Posterior cingulate gyrus (tissue), 11 donors: ENCODE measurements at regions not wholly inside any gene's neighbourhood (a gene's known extent, or its start where the extent isn't known, plus 50 kb on each side); places are given as distances from the start of the nearest gene placed in this dataset.
A peak's percentile ranks its signal among the peaks of the same experiment; 100 is the strongest.

ENCODE experiments used
- DNase-seq, 10 donors: peaks; one replicate each; pipeline versions ENCODE4 v3.0.0 to v3.0.0-alpha.2; 2020 to 2021; ENCODE audit warnings: mixed read lengths in 3 of 10
- intact Hi-C: fragments of 100-400 bp; cut with DNase I; formaldehyde crosslinking; loops from one replicate; pipeline ENCODE4 v1.15.1; 2023

DNA sequence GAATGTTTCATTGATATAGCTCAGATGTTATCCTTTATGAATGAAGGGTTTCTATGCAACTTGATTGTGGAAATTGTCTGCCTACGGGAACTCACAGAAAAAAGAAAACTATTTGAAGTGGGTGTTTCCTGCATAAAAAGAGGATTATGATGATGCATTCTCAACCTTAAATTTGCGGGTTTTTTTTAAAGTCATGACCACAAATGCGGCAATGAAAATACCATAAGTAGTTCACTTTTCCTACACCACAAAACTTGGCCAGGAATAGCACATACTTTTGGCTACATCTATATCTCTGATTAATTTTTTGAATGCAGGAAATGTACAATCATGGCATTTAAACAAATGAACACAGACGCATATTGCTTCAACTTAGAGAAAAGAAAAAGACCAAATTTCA, 754.7 kb downstream of the DTWD2 start:
- intact Hi-C loops = no loop called here
- DNase-seq = no peak

DNA sequence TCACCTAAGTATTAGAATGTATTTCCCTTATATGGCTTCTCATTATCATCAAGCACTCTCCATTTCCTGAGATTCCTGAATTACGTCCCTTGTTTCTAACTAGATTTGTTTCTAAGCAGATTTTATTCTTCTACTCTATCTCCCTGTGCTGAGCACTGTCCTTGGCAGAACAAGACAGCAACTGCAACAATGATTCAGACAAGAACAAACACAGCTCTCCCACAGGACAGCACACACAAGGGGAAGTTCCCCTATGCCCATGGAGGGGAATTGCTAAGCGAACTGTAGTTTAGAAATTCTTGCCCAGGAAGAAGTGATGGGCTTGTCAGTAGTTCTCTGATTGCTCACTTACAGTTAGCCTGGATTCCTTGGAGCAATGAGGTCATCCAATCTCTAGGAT, 759.9 kb downstream of the DTWD2 start:
- intact Hi-C loops = no loop called here
- DNase-seq = no peak

DNA sequence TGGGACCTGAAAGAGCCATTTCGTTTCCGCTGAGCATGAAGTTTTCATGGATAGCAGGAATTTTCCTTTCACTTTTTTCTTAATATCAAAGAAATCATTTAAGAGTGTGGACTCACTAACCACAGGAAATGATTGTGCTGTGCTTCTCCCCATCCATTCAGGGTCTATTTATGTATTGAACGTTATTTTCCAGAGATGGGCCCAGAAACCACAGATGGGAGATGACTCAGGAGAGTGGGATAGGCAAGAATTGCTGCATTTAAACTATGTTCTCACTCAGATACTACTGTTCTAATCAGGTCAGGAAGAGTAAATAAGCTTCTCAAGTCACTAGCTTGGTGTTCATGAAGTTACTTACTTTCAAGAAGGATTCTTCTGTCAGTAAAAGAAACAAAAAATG, 763.8 kb downstream of the DTWD2 start:
- no peak for DNase-seq
- intact Hi-C loops = no loop called here

DNA sequence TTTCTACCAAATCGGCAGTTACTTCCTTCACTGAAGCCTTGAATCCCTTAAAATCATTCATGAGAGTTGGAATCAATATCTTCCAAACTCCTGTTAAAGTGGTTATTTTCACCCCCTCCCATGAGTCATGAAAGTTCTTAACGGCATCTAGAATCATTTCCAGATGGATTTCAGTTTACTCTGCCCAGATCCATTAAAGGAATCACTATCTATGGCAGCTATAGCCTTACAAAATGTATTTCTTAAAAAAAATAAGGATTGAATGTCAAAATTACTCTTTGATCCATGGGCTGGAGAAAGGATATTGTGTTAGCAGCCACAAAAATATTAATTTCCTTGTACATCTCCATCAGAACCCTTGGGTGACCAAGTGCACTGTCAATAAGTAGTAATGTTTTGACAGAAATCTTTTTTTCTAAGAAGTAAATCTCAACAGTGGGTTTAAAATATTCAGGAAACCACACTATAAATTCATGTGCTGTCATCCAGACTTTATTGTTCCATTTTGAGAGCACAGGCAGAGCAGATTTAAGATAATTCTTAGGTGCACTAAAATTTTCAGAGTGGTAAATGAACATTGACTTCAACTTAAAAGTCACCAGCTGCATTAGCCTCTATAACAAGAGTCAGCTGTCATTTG, 767.7 kb downstream of the DTWD2 start:
- intact Hi-C loops = no loop called here
- DNase-seq = no peak

DNA sequence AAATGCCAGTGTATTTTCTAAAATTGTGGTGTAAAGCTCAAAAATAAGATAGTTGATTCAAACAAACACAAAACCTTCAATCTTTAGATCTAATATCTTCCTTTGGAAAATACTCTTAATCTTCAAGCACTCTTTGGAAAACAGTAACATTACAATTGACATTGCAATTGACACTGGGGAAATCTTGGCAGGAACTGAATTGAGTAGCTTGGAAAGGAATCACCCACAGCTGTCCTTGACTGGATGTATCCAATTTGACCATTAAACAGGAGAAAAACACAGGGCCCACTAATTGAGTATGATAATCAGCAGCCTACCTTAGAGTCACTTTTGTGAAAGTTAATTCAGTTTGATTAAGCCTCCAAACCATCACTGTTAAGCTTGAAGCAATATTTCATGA, 776.7 kb downstream of the DTWD2 start:
- intact Hi-C loops = no loop called here
- DNase-seq = no peak

DNA sequence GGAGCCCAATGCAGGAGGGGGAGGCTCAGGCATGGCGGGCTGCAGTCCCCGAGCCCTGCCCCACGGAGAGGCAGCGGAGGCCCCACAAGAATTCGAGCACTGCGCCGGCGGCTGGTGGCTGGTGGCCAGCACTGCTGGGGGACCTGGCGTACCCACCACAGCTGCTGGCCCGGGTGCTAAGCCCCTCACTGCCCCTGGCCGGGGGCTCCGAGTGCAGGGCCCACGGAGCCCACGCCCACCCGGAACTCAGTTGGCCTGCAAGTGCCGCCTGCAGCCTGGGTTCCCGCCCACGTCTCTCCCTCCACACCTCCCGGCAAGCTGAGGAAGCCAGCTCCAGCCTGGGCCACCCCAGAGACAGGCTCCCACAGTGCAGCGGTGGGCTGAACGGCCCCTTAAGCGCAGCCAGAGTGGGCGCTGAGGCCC, 780.3 kb downstream of the DTWD2 start:
- DNase-seq = peak in 3 of 10 donors; percentile 62 to 80 (median 63)
- intact Hi-C loops = no loop called here

DNA sequence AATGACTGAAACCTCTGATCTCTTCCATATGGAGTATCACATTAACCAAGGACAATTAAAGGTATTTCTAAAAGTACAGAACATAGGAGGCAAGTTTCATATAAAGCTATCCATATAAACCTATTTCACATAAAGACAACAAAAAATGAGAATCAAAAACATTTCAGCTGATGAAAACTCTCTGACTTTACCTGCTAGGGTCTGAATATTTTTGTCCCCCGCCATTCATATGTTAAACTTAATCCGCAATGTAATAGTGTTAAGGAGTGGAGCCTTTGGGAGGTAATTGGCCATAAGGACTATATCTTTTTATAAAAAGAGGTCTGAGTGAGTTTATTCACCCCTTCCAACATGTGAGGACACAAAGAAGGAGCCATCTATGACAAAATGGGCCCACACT, 788.5 kb downstream of the DTWD2 start:
- no peak for DNase-seq
- intact Hi-C loops = no loop called here

DNA sequence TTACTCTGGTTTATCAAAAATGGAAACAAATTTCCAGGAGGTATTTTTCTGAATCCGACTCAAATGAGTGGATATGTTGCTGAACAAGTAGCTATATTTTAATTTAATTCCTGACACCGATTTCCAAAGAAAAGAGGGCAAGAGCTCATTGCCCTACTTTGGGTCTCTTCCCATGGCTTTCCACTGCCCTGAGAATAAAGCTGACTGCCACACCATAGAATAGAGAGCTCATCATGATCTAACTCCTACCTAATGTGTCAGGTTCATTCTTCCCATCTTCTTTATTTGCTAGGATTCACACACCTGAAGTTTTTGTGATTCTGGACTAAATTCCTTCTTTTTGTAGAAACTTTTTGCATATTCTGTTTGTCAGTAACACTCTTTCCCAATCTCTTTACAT, 792.1 kb downstream of the DTWD2 start:
- no peak for DNase-seq
- intact Hi-C loops = no loop called here

DNA sequence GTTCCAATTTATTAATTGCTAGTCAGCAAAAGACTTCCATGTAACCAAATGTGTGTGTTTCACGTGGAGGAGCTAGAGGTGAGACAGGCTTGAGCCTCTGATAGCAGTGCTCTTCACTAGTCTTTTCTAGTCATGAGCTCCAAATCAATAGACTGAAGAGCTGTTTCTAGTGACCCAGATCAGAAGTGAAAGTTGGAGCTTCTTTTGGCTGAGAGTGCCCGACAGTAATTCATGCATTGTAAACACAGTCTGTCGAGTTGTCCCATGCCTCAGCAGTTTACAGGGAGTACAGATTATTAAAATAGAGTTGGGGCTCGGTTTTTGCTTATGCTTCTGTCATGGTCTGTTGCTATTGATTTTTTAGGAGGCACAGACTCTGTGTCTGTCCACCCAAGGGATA, 793.1 kb downstream of the DTWD2 start:
- DNase-seq = no peak
- intact Hi-C loops = no loop called here

DNA sequence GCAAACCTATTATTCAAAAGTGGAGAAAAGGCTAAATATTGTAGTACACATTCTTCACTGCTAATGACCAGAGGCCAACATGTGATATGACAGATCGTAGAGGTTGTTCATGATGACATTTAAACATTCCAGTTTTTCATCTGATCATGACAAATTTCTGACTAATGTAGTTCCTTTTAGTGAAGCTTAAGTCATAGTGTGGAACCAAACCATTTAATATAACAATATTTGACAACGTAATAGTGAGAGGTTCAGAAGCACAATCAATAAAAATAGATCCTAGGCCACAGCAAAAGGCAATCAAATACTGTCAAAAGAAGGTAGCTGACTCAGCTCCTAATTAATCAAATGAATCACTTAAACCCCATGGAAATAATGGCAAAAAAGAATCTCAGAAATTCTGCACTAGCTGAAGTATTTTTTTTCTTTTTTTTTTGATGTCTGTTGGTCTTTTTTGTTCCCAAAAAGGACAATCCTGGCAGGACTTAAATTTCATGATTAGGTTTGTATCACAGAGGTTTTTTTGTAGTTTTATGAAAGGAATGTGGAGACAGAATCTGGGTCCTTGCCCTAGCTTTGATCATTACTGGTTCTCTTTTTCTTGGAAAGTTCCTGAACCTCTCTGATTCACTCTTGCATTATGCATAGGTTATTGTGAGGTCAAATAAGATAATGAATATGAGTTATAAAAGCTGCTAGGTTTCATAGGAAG, 795.0 kb downstream of the DTWD2 start:
- intact Hi-C loops = no loop called here
- DNase-seq = no peak

DNA sequence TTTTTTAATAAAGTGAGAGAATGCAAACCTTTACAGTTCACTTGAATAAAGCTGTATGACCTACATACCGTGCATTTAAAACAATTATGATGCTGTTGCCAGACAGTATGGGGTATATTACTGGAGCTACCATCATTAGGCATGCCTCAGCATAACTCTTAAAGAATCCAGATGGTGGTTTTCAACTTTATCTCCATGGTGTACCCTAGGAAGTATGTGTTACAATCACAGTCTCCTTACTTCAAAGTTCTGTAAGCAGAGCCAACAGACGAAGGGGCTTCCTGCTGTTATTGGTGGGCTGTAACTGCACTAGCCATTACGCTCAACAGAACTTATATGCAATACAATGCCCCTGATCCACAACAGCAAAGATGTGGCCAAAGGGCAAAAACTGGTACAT, 803.3 kb downstream of the DTWD2 start:
- DNase-seq = no peak
- intact Hi-C loops = no loop called here

DNA sequence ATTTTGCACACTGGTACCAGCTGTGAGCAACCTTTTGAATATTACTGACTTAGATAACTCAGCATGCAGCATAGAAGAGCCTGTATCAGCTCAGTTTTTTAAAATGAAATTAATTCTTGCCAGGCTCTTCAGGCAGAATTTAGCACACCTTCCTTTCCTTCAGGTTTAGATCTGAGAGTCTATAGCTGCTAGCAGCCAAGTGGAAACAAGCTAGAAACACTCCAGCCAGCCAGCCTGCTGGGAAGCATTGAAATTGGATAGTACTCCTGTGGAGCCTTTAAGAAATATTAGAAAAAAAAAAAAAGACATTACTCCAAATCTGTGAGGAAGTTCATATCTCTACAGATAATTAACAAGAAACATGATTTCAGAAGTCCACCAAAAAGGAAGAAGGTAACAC, 812.2 kb downstream of the DTWD2 start:
- no peak for DNase-seq
- intact Hi-C loops = no loop called here

DNA sequence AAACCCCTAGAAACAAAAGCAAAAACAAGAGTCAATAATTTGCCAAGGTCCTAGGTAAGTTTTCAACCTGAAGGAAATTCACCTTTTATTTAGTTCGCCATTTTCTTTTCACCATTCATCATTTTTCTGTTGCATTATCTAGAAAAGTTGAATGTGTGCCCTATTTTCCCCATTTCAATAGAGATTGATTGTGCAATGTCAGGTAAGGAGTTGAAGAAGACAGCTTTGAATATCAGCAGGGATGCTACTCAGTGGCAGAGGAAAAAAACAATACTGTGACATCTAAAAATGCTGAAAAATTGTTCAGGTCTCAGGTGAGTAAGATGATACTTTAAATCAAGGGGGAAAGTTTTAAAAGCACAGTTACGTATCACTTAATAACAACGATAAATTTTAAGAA, 813.7 kb downstream of the DTWD2 start:
- intact Hi-C loops = no loop called here
- DNase-seq = no peak

DNA sequence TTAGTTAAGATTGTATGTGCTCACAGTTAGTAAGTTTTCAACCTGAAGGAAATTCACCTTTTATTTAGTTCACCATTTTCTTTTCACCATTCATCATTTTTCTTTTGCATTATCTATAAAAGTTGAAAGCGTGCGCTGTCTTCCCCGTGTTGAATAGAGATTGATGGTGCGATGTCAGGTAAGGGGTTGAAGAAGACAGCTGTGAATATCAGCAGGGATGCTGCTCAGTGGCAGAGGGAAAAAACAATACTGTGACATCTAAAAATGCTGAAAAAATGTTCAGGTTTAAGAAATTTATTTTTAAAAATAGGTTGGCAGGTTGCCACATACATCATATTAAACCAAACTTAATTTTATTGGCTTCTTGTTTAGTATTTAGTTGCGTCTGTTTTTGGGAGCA, 815.0 kb downstream of the DTWD2 start:
- no peak for DNase-seq
- intact Hi-C loops = no loop called here

DNA sequence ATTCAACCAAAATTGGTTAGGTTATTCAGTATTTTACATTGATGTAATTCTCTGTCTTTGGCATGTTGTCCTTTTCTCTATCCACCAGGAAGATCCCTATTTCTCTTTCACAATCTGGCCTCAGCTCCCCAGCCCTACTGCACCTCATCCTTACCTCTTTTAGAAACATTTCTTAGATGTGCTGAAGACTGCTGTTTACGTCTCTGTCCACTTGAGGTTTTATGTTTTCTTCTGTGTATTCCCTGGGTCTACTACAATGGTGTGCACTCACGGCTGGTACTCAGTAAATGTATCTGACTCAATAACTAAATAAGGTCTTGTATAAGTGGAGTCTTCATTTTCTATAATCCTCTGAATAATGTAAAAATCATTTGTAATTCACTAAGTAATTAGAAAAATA, 822.7 kb downstream of the DTWD2 start:
- intact Hi-C loops = no loop called here
- DNase-seq = no peak

DNA sequence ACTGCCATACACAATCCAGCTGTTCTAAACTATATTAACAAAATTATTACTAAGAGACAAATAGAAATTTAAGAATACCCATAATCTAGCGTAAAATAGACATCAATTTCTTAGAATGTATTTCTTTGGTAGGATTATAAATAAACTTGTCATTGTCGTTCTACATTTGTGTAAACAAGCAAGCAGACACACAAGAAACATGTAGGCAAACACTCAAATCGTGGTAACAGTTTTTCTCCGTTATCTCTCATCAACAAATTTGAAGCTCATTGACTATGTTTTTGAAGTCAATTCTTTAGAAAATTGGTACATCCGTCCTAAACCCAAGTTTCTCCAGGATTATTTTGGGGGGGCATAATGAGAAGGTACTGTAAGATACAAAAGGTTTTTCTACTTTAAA, 832.2 kb downstream of the DTWD2 start:
- DNase-seq = no peak
- intact Hi-C loops = no loop called here

DNA sequence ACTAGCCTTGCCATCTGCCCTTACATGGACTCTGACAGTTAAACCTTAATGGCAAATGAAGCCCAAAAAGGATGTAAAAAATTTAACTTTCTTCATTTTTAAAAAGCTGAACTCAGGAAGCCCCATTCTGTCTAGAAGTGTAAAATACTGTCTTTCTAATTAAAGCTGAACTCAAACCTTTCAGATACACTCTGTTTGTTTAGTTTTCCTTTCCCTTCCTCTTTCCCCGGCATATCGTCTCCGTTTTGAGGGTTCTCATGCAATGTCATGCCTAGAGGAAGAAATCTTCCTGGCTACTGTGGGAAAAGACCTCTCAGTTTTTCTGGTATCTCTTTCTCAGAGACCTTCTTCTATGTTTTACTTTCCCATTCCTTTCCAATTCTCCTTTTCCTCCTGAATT, 841.5 kb downstream of the DTWD2 start:
- intact Hi-C loops = no loop called here
- DNase-seq = no peak

DNA sequence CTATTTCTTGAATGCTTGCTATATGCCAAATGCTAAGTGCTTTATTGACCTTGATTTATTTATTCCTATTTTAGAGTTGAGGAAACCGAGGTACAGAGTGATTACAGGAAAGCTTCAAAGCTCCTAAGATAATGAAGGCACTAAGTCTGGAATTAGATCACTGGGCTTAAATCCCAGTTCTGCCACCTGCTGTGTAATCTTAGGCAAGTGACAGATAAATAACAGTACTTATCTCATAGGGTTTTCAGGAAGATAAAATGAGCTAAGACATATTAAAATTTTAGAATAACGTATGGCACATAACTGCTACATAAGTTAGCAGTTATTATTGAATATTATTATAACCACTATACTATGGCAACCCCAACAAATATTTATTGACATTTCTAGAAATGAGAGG, 843.8 kb downstream of the DTWD2 start:
- intact Hi-C loops = no loop called here
- DNase-seq = no peak

DNA sequence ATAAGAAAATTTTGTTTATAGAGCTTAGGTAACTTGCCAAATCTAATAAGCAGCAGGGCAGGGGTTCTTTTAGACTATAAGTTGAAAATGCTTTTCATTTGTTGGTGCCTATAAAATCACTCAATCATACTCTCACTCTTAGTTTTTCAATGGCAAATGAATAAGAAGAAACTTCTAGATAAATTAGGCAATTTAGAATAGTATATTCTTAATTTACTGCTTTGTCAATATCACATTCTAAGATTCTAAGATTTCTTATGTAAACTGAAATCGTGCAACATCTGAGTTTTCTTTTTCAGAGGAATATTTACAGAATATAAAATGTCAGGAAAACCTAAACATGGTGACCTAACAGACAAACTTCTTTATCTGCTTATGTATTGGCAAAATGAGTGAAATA, 849.0 kb downstream of the DTWD2 start:
- intact Hi-C loops = no loop called here
- DNase-seq = no peak

DNA sequence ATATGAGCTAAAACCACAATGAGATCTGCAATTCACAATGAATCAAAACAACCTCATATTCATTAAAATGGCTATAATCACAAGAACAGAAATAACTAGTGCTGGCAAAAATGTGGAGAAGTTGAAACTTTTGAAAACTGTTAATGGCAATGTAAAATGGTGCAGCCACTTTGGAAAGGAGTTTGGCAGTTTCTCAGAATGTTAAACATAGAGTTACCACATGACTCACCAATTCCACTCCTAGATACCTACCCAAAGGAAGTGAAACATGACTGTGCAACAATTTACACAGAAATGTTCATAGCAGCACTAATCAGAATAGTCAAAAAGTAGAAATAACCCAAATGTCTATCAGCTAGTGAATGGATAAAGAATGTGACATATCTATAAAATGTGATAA, 862.2 kb downstream of the DTWD2 start:
- no peak for DNase-seq
- intact Hi-C loops = no loop called here

DNA sequence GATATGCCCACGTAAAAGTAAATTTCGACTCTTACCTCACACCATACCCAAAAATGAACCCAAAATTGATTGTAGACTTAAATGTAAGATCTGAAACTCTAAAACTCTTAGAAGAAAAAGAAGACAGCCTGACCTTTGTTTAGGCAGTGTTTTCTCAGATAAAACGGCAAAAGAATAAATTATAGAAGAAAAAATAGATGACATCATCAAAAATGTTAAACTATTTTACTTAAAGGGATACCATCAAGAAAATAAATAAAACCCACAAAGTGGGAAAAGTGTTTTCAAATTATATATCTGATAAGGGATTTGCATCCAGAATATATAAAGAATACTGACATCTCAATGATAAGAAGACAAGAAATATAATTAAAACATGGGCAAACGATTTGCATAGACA, 862.7 kb downstream of the DTWD2 start:
- no peak for DNase-seq
- intact Hi-C loops = no loop called here

DNA sequence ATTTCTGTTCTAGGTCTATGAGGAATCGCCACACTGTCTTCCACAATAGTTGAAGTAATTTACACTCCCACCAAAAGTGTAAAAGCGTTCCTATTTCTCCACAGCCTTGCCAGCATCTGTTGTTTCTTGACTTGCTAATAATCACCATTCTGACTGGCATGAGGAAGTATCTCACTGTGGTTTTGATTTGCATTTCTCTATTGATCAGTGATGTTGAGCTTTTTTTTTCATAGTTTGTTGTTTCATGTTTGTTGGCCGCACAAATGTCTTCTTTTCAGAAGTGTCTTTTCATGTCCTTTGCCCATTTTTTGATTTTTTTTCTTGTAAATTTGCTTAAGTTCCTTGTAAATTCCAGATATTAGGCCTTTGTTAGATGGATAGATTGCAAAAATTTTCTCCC, 867.1 kb downstream of the DTWD2 start:
- intact Hi-C loops = no loop called here
- DNase-seq = no peak

DNA sequence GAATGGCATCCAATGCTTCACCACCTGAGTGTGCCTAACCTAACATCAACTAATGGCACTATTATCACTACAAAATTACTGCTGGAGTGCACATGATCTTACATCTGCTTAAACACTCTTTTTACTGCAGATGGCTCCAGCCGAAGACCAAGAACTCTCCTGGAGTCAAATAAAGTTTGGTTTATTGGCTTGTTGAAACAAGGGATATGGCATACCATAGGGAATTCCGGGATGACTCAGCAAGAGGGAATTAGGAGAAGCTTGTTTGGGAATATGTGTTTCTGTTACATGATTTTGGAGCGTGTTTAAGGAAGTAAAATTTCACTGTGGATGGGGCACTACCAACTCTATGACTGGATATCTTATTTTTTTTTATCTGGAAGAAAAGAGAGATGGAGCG, 872.6 kb downstream of the DTWD2 start:
- DNase-seq = no peak
- intact Hi-C loops = no loop called here
